ENCODE measurements at regions not wholly inside any gene's neighbourhood (a gene's known extent, or its start where the extent isn't known, plus 50 kb on each side); places are given as distances from the start of the nearest gene placed in this dataset.

- TF ChIP-seq CTCF (conservative IDR thresholded peaks at IDR 0.05 in 1 of 2, IDR thresholded peaks at IDR 0.05 in 1 of 2; ENCODE audit: low read depth in 1 of 2, low read length in 2 of 2) (no peak), EZH2 (IDR thresholded peaks at IDR 0.05; ENCODE audit: low read length, missing control alignments) (no peak)
Observed at GRCh38 chr20:59388402-59388801, 88.0 kb downstream of the EDN3 start.

Data from fibroblast of lung (primary cell).